HEK293 (cell line): ENCODE measurements at regions not wholly inside any gene's neighbourhood (a gene's known extent, or its start where the extent isn't known, plus 50 kb on each side); places are given as distances from the start of the nearest gene placed in this dataset.

Experiments used
- CTCF ChIA-PET: fragments of 350-600 bp; formaldehyde crosslinking; extraction: SDS; loops from one replicate; lab custom pipeline; 2021; ENCODE audit warnings: antibody characterized with exemption; lab: Yijun Ruan, JAX
- POLR2A ChIA-PET: fragments of 300-600 bp; formaldehyde crosslinking; extraction: SDS; loops from one replicate; lab custom pipeline; 2020; ENCODE audit warnings: antibody characterized with exemption, inconsistent platforms; lab: Yijun Ruan, JAX
- H3K27ac ChIP-seq: fragments of 200-500 bp; sonication (Bioruptor generic); 2 replicates; pipeline ENCODE4 v1.5.1; 2014; ENCODE audit warnings: low read depth, low read length, control low read depth, inconsistent platforms; ENCODE audit errors: extremely low read depth
- H3K36me3 ChIP-seq, 2 experiments: fragments of 200-500 bp in 1 of 2; sonication (Bioruptor generic) in 1 of 2; 1 replicate in 1 of 2; 2 replicates in 1 of 2; pipeline ENCODE4 v1.5.1; 2014 to 2017; ENCODE audit warnings: inconsistent platforms in 2 of 2, low read length in 2 of 2; ENCODE audit not compliant: control insufficient read depth in 2 of 2, insufficient read depth in 1 of 2
- H3K4me1 ChIP-seq: fragments of 200-500 bp; sonication (Bioruptor generic); 2 replicates; pipeline ENCODE4 v1.5.1; 2014; ENCODE audit warnings: mild to moderate bottlenecking, low read length, inconsistent platforms; ENCODE audit not compliant: control insufficient read depth, insufficient read depth
- H3K4me3 ChIP-seq: 2 replicates; pipeline ENCODE4 v1.5.1; 2011; ENCODE audit warnings: low read depth, mild to moderate bottlenecking, control low read depth, low read length, moderate library complexity
- H3K9me3 ChIP-seq: fragments of 200-500 bp; sonication (Bioruptor generic); 2 replicates; pipeline ENCODE4 v1.5.1; 2014; ENCODE audit warnings: low read depth, low read length, inconsistent platforms; ENCODE audit not compliant: control insufficient read depth, insufficient read depth
- REPIN1 ChIP-seq: fragments of 450-650 bp; formaldehyde crosslinking; IDR thresholded peaks from 2 replicates; pipeline ENCODE4 v1.5.1; 2017; ENCODE audit warnings: missing biosample characterization, missing genetic modification characterization, low read depth
- REST ChIP-seq: fragments of 450-650 bp; formaldehyde crosslinking; IDR thresholded peaks from 2 replicates; pipeline ENCODE4 v1.5.1; 2016; ENCODE audit warnings: missing biosample characterization, missing genetic modification characterization
- ZBTB10 ChIP-seq: fragments of 450-650 bp; formaldehyde crosslinking; IDR thresholded peaks from 2 replicates; pipeline ENCODE4 v1.5.1; 2016; ENCODE audit warnings: missing biosample characterization, missing genetic modification characterization
- ZFHX2 ChIP-seq: fragments of 450-650 bp; formaldehyde crosslinking; conservative IDR thresholded peaks from 2 replicates; pipeline ENCODE4 v1.5.1; 2016; ENCODE audit warnings: missing biosample characterization, missing genetic modification characterization
- ZFP69B ChIP-seq: fragments of 450-650 bp; formaldehyde crosslinking; IDR thresholded peaks from 2 replicates; pipeline ENCODE4 v1.5.1; 2016; ENCODE audit warnings: missing biosample characterization, missing genetic modification characterization
- ZIC2 ChIP-seq: fragments of 450-650 bp; formaldehyde crosslinking; IDR thresholded peaks from 2 replicates; pipeline ENCODE4 v1.5.1; 2016; ENCODE audit warnings: missing biosample characterization, missing genetic modification characterization
- ZNF23 ChIP-seq: fragments of 450-650 bp; formaldehyde crosslinking; IDR thresholded peaks from 2 replicates; pipeline ENCODE4 v1.5.1; 2016; ENCODE audit warnings: missing biosample characterization, missing genetic modification characterization, borderline replicate concordance
- ZNF24 ChIP-seq: fragments of 450-650 bp; formaldehyde crosslinking; IDR thresholded peaks from 2 replicates; pipeline ENCODE4 v1.5.1; 2016; ENCODE audit warnings: missing biosample characterization, missing genetic modification characterization
- ZNF488 ChIP-seq: fragments of 450-650 bp; formaldehyde crosslinking; IDR thresholded peaks from 2 replicates; pipeline ENCODE4 v1.5.1; 2016; ENCODE audit warnings: missing biosample characterization, missing genetic modification characterization
- ZNF544 ChIP-seq: fragments of 450-650 bp; formaldehyde crosslinking; IDR thresholded peaks from 2 replicates; pipeline ENCODE4 v1.5.0; 2017; ENCODE audit warnings: missing biosample characterization, missing genetic modification characterization
- ZNF645 ChIP-seq: fragments of 450-650 bp; formaldehyde crosslinking; IDR thresholded peaks from 2 replicates; pipeline ENCODE4; 2016; ENCODE audit warnings: missing biosample characterization, missing genetic modification characterization
- ZNF837 ChIP-seq: fragments of 450-650 bp; formaldehyde crosslinking; IDR thresholded peaks from 2 replicates; pipeline ENCODE4 v1.5.1; 2016; ENCODE audit warnings: missing biosample characterization, missing genetic modification characterization
- TF ChIP-seq, protein P1 (sequence below): fragments of 450-650 bp; formaldehyde crosslinking; IDR thresholded peaks from 2 replicates; pipeline ENCODE4 v1.5.1; 2017; ENCODE audit warnings: missing biosample characterization, missing genetic modification characterization
- TF ChIP-seq, protein P2 (sequence below): fragments of 450-650 bp; formaldehyde crosslinking; IDR thresholded peaks from 2 replicates; pipeline ENCODE4 v1.5.1; 2016; ENCODE audit warnings: missing biosample characterization, missing genetic modification characterization

DNA sequence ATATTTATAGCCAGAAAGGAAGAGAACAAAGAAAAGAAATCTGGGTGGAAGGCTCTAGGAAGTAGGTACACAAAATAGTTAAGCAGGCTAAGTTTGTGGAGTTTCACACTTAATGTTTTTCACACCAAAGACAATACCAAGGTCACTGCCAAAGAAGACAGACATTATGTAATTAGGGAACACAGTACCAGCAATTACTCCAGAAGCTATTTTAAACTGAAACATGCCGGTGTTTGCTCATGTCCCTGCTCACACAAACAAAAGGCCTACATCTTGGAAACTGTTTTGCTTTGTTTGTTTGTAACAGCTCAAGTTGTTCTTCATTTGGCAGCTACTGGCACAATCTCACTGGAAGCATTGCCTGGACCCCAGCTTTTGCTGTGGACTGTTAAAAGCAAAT, 88.5 kb upstream of the DAB1 start (continued):
- no peak for TF ChIP-seq ZBTB10
- TF ChIP-seq, all 188 proteins: peak for 0

DNA sequence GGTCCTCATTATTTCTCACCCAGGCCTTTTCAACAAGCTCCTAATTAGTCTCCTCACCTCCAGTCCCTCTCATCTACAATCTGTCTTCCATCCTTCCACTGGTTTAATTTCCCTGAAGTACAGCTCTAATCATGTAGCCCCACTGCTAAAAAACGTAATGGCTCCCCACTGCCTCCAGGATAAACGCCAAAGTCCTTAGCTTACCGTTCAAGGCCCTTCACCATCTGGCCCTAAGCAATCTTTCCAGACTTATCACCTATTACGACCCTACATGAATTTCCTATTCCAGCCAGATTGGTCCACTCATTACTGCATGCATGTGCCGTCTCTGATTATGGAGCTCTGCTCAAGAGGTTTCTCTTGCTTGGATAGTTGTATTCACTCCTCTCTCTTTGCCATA, 83.1 kb upstream of the DAB1 start:
- Histone ChIP-seq H3K36me3 (no peaks in the 10 kb centered on the region), H3K9me3 (no peaks in the 10 kb centered on the region), H3K27ac (no peak overlapping the region), H3K4me1 (no peaks in the 10 kb centered on the region), H3K4me3 (no peak overlapping the region)
- CTCF ChIA-PET = no interaction called here
- no peak for TF ChIP-seq ZNF488 (tag by site-specific recombination)
- TF ChIP-seq ZNF24 (tag by site-specific recombination) = no peak
- no peak for TF ChIP-seq ZFHX2
- no peak for TF ChIP-seq ZFP69B (tag by site-specific recombination)
- TF ChIP-seq REPIN1 (tag by site-specific recombination) = no peak
- TF ChIP-seq, protein P1, sequence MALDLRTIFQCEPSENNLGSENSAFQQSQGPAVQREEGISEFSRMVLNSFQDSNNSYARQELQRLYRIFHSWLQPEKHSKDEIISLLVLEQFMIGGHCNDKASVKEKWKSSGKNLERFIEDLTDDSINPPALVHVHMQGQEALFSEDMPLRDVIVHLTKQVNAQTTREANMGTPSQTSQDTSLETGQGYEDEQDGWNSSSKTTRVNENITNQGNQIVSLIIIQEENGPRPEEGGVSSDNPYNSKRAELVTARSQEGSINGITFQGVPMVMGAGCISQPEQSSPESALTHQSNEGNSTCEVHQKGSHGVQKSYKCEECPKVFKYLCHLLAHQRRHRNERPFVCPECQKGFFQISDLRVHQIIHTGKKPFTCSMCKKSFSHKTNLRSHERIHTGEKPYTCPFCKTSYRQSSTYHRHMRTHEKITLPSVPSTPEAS (tag by site-specific recombination) = no peak
- TF ChIP-seq, protein P2, sequence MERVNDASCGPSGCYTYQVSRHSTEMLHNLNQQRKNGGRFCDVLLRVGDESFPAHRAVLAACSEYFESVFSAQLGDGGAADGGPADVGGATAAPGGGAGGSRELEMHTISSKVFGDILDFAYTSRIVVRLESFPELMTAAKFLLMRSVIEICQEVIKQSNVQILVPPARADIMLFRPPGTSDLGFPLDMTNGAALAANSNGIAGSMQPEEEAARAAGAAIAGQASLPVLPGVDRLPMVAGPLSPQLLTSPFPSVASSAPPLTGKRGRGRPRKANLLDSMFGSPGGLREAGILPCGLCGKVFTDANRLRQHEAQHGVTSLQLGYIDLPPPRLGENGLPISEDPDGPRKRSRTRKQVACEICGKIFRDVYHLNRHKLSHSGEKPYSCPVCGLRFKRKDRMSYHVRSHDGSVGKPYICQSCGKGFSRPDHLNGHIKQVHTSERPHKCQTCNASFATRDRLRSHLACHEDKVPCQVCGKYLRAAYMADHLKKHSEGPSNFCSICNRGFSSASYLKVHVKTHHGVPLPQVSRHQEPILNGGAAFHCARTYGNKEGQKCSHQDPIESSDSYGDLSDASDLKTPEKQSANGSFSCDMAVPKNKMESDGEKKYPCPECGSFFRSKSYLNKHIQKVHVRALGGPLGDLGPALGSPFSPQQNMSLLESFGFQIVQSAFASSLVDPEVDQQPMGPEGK (tag by site-specific recombination) = no peak
- TF ChIP-seq ZNF837 (tag by site-specific recombination) = no peak
- TF ChIP-seq ZNF23 (tag by site-specific recombination) = no peak
- TF ChIP-seq ZNF645 (tag by site-specific recombination) = no peak
- POLR2A ChIA-PET = no interaction called here

GRCh38 chr1:57503337-57503736, 79.5 kb upstream of the DAB1 start:
- Histone ChIP-seq H3K27ac (no peak overlapping the region), H3K36me3 (no peaks in the 10 kb centered on the region), H3K4me3 (no peak overlapping the region), H3K4me1 (no peaks in the 10 kb centered on the region), H3K9me3 (no peaks in the 10 kb centered on the region)
- CTCF ChIA-PET = interaction anchor here (0.7 kb wide), 1 partner anchor 344 kb away, joined by 4 read pairs; no protein-coding TSS in a partner anchor
- TF ChIP-seq ZNF544 (no peak), ZIC2 (no peak), REST (tag by site-specific recombination) (peak; percentile 83)
- POLR2A ChIA-PET = no interaction called here
